ENCODE measurements at regions not wholly inside any gene's neighbourhood (a gene's known extent, or its start where the extent isn't known, plus 50 kb on each side); places are given as distances from the start of the nearest gene placed in this dataset.

DNA sequence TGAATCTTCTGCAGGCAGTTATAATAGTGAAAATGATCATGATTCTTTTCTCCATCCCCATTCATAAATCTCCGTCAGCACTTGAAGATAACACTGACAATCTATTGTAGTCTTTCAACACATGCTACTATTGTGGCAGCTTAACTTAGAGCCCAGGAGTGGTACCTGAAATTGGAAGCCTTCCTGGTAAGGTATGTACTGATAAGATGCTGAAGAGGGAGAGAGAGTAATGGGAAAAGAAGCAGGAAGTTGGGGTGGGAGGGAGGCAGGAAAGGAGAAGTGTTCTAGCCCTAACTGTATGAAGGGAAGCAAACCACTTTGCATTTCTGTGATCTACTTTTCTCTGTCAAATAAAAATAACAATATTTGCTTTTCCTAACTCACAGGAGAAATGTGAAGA lies 197.4 kb upstream of the RORA start:
- no peak overlapping the region for H3K27ac ChIP-seq
- H3K4me3 ChIP-seq (ENCODE audit: low read depth, low read length): no peak overlapping the region
- H3K9me3 ChIP-seq (ENCODE audit: severe bottlenecking): no peaks in the 10 kb centered on the region
- H3K36me3 ChIP-seq: no peaks in the 10 kb centered on the region
- no peak for DNase-seq
- no peaks in the 10 kb centered on the region for H3K27me3 ChIP-seq (ENCODE audit: insufficient read depth, low read depth, severe bottlenecking)
- TF ChIP-seq, protein P1, sequence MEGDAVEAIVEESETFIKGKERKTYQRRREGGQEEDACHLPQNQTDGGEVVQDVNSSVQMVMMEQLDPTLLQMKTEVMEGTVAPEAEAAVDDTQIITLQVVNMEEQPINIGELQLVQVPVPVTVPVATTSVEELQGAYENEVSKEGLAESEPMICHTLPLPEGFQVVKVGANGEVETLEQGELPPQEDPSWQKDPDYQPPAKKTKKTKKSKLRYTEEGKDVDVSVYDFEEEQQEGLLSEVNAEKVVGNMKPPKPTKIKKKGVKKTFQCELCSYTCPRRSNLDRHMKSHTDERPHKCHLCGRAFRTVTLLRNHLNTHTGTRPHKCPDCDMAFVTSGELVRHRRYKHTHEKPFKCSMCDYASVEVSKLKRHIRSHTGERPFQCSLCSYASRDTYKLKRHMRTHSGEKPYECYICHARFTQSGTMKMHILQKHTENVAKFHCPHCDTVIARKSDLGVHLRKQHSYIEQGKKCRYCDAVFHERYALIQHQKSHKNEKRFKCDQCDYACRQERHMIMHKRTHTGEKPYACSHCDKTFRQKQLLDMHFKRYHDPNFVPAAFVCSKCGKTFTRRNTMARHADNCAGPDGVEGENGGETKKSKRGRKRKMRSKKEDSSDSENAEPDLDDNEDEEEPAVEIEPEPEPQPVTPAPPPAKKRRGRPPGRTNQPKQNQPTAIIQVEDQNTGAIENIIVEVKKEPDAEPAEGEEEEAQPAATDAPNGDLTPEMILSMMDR (IDR thresholded peaks at IDR 0.05; ENCODE audit: low read depth, low read length): no peak

DNA sequence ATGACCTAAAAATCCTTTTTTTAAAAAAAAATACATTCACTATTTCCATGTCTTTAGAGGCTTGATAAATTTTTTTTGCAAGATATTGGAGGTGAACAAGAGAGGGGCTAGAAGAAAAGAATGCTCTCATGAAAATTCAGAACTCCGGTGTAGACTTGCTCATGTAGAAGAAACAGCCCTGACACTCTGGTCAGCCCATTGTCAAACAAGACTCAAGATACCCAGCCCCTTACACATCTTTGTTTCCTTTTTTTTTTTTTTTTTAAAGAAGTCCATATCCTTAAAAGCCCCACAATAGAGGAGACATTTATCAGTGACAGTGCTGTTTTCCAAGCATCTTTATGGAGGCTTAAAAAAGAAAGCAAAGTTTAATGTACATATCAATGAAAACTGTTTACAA lies 196.8 kb upstream of the RORA start:
- H3K27me3 ChIP-seq (ENCODE audit: insufficient read depth, low read depth, severe bottlenecking): no peaks in the 10 kb centered on the region
- no peak overlapping the region for H3K4me3 ChIP-seq (ENCODE audit: low read depth, low read length)
- TF ChIP-seq, protein P1 (IDR thresholded peaks at IDR 0.05; ENCODE audit: low read depth, low read length): no peak
- H3K36me3 ChIP-seq: no peaks in the 10 kb centered on the region
- no peak for DNase-seq
- H3K27ac ChIP-seq: no peak overlapping the region
- no peaks in the 10 kb centered on the region for H3K9me3 ChIP-seq (ENCODE audit: severe bottlenecking)

DNA sequence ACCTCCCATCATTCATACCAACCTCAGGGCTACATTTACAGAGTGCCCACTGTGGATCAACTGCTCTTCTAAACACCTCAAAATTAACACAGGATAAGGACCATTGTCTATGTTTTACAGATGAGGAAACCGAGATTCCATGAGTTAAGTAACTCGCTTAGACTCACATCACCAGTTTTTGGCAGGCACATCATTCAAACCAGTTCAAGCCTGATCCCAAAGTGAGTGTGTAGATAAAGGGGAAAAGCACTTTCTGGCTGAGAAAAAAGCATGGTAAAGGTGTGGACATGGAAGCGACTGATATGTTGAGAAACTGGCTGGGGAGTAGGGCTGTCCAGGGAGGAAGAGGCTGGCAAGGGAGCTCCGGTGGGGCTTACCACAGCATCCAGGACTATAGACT lies 193.7 kb upstream of the RORA start:
- Histone ChIP-seq H3K36me3 (no peaks in the 10 kb centered on the region), H3K4me3 (ENCODE audit: low read depth, low read length) (no peak overlapping the region), H3K27ac (no peak overlapping the region), H3K27me3 (ENCODE audit: insufficient read depth, low read depth, severe bottlenecking) (no peaks in the 10 kb centered on the region), H3K9me3 (ENCODE audit: severe bottlenecking) (no peaks in the 10 kb centered on the region)
- TF ChIP-seq, protein P1 (IDR thresholded peaks at IDR 0.05; ENCODE audit: low read depth, low read length): no peak
- no peak for DNase-seq

DNA sequence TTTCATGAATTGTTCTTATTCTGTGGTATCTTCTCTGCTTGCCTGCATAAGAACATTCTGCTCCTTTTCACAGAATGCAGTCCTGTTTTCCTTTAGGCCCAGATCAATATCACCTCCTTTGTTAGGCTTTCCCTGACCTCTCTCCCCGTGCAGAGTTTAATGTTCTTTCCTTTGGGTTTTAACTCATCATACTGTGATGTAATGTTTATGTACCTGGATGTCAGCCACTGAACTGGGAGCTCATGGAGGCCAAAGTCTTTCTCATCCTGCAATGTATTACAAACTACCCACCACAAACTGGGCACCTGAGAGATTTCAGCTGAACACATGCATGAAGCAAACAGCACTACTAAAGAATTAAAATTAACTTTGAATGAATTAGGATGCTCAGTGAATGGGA lies 192.8 kb upstream of the RORA start:
- H3K27ac ChIP-seq: no peak overlapping the region
- no peaks in the 10 kb centered on the region for H3K9me3 ChIP-seq (ENCODE audit: severe bottlenecking)
- H3K27me3 ChIP-seq (ENCODE audit: insufficient read depth, low read depth, severe bottlenecking): no peaks in the 10 kb centered on the region
- no peak for DNase-seq
- no peak overlapping the region for H3K4me3 ChIP-seq (ENCODE audit: low read depth, low read length)
- TF ChIP-seq, protein P1 (IDR thresholded peaks at IDR 0.05; ENCODE audit: low read depth, low read length): no peak
- H3K36me3 ChIP-seq: no peaks in the 10 kb centered on the region

DNA sequence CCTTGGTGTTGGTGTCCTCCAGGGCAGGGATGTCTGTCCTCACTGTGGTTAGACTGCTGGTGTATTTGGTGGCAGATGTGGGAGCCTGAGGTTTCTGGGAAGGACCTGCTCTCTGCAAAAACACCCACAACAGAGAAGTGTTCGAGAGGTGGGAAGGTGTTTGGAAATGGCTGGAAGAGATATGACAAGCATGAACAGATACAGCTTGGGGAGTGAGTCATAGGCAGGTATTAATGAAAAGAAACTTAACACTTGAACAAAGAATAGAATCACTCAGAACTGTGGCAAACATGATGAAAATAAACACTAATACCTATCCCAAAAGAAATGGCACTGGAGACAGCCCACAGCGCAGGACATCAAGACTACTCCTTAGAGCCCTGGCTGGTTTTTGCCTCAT lies 192.4 kb upstream of the RORA start:
- TF ChIP-seq, protein P1 (IDR thresholded peaks at IDR 0.05; ENCODE audit: low read depth, low read length): no peak
- DNase-seq: no peak
- H3K27ac ChIP-seq: no peak overlapping the region
- H3K4me3 ChIP-seq (ENCODE audit: low read depth, low read length): no peak overlapping the region
- H3K36me3 ChIP-seq: no peaks in the 10 kb centered on the region
- H3K27me3 ChIP-seq (ENCODE audit: insufficient read depth, low read depth, severe bottlenecking): no peaks in the 10 kb centered on the region
- H3K9me3 ChIP-seq (ENCODE audit: severe bottlenecking): no peaks in the 10 kb centered on the region

DNA sequence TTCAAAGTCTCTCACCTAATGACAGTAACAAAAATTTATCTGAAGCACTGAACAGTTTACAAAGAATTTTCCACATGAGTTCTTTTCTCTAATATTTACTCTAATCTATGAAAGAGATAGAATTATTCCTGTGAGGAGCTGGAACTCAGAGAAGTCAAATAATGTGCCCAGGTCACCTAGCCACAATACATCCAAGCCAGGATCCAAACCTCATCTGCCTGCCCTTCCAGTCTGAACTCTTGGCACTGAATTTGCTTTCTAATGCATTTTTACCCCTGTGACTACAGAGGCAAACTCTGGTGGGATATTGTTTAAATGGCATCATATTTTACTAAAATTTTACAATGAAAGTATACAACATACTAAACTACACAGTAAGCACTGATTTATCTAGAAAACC lies 191.4 kb upstream of the RORA start:
- TF ChIP-seq, protein P1 (IDR thresholded peaks at IDR 0.05; ENCODE audit: low read depth, low read length): no peak
- Histone ChIP-seq H3K36me3 (no peaks in the 10 kb centered on the region), H3K4me3 (ENCODE audit: low read depth, low read length) (no peak overlapping the region), H3K27ac (no peak overlapping the region), H3K9me3 (ENCODE audit: severe bottlenecking) (no peaks in the 10 kb centered on the region), H3K27me3 (ENCODE audit: insufficient read depth, low read depth, severe bottlenecking) (no peaks in the 10 kb centered on the region)
- no peak for DNase-seq

All from WERI-Rb-1 (cell line).